H4 (cell line): ENCODE measurements at regions not wholly inside any gene's neighbourhood (a gene's known extent, or its start where the extent isn't known, plus 50 kb on each side); places are given as distances from the start of the nearest gene placed in this dataset.
"Not testable (repeated sequence)": the region's sequence is repeated elsewhere in the genome, so short reads cannot be mapped to it uniquely, and the experiment has no call there.

ENCODE experiments used
- DNase-seq: peaks from one replicate; pipeline ENCODE4 v3.0.0-alpha.2; 2015; ENCODE audit warnings: low spot score

DNA sequence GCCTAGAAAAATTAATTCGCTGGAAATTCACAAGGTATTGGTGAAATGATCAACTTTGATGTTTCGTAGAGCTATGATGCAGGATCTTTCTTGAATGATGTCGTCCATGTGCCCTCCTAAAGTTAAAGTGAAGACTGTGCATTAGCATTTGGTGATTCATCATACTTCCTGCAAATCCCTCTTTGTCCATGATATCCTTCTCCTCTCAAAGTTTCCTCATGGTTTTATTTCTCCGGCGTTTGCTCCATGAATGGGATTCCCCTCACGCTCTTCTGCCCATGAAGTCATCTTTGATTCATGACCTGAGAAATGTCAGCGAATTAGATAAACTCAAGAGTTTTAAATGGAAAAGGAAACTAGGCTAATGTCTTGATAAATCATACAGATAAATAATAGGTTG is 372.7 kb downstream of the PSAT1 start:
- DNase-seq, result no peak

DNA sequence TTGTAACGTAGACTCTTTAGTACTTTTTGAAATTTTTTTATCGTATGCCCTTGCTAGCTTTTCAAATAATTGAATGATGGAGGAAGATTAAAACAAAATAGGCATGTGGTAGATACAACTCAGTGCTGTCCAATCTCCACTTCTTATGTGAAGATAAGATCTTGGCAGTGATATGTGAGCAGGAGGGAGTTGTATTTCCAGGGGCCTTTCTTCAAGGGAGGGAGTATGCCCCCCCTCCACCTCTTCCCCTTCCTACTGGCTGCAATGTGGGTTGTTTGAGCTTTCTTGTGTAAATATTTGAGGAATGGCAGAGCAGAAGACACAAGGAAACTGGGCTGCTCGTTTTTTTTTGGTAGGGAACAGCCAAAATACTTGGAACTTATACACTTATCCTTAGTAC is 374.9 kb downstream of the PSAT1 start:
- no peak for DNase-seq

- no peak for DNase-seq
Measured at GRCh38 chr9:78674874-78675273, 377.9 kb downstream of the PSAT1 start.

GRCh38 chr9:78676009-78676408 is 379.1 kb downstream of the PSAT1 start:
- DNase-seq, result no peak

GRCh38 chr9:78676623-78677022 is 379.7 kb downstream of the PSAT1 start:
- DNase-seq, result no peak

DNA sequence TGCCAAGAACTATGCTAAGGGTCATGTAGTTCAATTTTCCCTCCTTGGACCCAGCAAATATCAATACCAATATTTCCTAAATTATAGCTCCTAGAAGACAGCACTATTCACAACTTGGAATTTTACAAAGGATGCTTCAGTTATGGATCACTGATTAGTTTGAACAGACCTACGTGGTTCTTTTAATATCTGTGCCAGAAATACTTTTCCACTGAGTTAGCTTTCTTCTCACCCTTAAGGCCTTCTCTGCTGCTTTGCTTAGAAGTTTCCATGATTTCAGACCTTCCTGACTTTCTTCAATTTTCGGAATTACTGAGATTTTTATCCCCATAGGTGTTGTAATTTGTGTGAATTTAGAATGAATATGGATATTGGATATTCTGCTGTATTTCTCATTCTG is 380.4 kb downstream of the PSAT1 start:
- no peak for DNase-seq

DNA sequence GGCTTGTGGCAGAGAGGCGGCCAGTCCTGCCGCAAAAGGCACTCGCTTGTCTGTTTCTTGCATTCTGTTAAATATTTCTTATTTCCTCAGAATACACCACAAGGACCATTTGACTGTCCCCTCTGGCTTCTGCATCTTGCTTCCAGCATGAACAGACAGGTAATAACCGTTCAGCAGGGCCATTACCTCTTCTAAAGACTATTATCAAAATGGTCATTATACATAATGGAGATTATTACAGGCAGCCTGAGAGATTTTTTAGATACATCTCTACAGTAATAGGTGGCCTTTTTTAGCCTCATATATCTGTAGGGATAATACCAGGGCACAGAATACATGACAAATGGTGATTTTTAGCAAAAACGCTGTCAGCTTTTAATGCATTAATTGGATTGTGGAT is 382.0 kb downstream of the PSAT1 start:
- no peak for DNase-seq

- DNase-seq, result no peak
Measured at GRCh38 chr9:78680196-78680595, 383.3 kb downstream of the PSAT1 start.

DNA sequence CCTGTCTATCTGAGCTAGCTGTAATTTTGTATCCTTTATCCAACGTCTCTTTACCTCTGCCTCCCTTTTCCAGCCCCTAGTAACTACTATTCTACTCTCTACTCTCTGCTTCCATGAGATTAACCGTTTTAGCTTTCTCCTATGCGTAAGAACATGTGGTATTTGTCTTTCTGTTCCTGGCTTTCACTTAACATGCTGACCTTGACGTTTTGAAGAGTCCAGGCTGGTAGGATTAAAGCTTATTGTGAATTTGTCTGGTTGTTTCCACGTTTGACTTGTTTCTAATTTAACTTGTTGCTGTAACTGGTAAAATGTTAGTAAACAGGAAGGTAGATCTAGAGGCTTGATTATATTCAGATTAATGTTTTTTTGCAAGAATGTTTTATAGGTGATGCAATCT is 385.3 kb downstream of the PSAT1 start:
- DNase-seq, result no peak

GRCh38 chr9:78685471-78685870 is 388.5 kb downstream of the PSAT1 start:
- no peak for DNase-seq

DNA sequence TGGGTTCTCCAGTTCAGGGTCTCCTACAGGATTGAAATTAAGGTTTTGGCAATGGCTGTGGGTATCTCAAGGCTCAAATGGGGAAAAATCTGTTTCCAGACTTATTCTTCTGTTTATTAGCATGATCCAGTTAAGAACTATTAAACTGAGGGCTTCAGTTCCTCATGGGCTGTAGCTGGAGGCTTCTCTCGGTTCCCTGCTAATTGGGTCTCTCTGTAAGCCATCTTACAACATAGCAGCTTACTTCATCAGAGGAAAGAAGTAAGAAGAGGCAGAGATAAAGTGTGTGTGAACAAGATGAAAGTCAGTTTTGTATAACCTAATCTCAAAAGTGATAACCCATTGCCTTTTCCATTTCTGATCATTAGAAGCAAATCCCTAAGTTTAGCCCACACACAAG is 391.9 kb downstream of the PSAT1 start:
- no peak for DNase-seq

- DNase-seq, result no peak
Measured at GRCh38 chr9:78691542-78691941, 394.6 kb downstream of the PSAT1 start.

DNA sequence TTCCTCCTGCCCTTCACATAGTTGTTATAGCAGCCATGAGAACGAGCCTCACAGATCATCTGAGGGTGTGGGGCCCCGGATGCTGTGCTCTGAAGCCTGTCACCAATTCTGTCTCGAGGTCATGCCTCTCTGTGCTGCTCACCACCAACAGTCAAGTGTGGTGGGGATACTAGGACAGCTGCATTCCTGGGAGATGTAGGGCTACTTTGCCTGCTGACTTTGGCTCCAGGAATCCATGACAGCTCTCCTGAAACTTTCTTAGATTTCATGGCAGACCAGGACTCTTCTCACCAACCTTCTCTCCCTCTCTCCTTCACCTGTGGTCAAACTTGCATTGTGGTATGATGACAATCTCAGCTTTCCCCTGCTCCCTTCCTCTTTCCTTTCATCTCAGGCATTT is 395.9 kb downstream of the PSAT1 start:
- no peak for DNase-seq

DNA sequence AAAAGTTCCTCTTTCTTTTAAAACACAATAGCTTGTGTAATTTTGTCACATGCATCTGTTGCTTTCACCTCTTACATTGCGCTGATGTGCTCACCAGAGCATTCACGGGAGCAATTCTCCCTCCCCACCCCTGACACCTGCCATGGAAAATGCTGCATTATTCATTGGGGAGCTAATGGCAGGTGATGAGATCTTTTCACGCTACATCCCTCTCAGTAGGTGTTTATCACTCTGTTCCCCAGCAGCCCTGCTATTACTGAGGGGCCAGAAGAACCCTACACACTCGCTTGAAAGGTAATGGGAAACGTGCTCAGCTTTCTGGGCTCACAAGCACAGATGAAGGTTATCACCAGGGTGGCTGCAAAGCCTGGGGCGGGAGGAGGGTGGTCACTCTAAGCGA is 398.0 kb downstream of the PSAT1 start:
- no peak for DNase-seq

- DNase-seq, result no peak
Measured at GRCh38 chr9:78695519-78695918, 398.6 kb downstream of the PSAT1 start.

GRCh38 chr9:78697618-78698017 is 400.7 kb downstream of the PSAT1 start:
- no peak for DNase-seq

DNA sequence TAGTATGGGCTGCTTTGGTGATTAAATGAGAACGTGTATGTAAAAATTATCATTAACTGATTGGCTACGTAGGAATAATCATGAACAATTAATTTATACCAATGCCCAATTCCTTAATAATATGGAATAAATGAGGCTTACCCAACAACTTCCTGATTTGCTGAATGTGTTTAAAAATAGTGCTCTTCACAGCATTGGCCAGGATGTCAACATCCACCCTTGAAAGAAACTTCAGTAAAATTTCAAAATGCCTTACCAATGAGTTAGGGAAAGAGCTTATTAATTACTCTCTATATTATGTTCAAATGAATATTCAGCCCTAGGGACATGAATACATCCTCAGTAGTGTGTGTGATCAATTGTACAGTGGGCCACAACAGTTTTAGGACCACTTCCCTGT is 401.4 kb downstream of the PSAT1 start:
- DNase-seq, result no peak

GRCh38 chr9:78699217-78699616 is 402.3 kb downstream of the PSAT1 start:
- not testable (repeated sequence) for DNase-seq

DNA sequence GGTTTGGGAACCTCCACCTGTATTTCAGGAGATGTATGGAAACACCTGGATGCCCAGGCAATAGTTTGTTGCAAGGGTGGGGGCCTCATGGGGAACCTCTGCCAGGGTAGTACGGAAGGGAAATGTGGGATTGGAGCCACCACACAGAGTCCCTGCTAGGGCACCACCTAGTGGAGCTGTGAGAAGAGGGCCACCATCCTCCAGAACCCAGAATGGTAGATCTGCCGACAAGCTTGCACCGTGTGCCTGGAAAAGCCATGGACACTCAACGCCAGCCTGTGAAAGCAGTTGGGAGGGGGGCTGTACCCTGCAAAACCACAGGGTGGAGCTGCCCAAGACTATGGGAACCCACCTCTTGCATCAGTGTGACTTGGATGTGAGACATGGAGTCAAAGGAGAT is 407.2 kb downstream of the PSAT1 start:
- DNase-seq, result peak; percentile 8

- no peak for DNase-seq
Measured at GRCh38 chr9:78707080-78707479, 410.2 kb downstream of the PSAT1 start.

DNA sequence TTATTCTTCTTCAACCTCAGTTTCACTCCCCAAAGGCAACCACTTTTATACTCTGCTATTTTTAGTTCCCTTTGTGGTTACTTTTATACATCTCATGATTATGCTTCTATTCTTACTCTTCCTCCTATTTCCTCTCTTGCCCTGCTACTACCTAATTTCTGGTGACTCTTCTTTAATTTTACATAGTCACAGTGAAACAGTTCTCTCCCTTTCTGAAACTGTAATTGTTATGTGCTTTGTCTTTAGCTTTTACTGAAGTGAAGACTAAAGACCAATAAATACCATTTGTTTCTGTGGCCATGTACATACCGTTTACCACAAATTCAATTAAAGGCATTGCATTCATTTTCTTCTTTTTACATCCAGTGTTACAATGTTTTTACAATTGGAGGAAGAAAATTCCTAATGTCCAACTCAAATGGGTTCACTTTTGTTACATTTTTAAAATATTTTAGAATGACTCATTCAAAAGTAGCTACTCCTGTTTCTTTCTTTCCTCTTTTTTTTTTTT is 410.6 kb downstream of the PSAT1 start:
- DNase-seq, result peak; percentile 25

DNA sequence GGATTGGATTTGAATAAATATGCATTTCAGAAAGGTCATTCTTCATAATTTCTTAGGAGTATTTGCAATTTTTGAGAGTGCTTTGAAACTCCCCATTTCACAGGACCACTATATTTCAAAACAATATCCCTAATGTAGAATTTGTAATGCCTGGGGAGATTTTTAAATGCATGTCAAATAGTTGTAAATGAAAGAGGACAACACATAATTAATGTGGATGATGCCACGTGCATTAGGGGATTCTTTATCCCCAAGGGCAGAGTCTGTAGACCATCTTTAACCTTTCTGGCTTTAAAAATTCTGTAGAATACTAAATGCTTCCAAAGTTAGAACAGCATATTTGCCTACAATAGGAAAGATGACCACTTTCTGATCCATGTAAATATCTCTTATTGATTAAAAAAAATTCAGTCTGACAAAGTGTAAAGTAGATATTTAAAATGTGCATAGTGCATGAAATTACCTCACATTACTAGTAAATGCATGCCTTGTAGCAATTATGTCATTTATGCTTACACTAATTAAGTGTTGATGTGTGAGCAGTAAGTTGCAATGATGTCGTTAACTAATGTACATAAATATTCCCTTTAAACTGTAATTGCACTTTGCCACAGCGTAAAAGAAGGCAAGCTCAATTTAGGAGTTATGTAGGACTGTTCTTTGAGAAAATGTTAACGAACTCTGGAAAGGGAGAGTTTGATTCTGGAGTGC is 416.1 kb downstream of the PSAT1 start:
- DNase-seq, result no peak

- DNase-seq, result no peak
Measured at GRCh38 chr9:78713614-78714405, 416.9 kb downstream of the PSAT1 start.
